ENCODE measurements at regions not wholly inside any gene's neighbourhood (a gene's known extent, or its start where the extent isn't known, plus 50 kb on each side); places are given as distances from the start of the nearest gene placed in this dataset.

DNA sequence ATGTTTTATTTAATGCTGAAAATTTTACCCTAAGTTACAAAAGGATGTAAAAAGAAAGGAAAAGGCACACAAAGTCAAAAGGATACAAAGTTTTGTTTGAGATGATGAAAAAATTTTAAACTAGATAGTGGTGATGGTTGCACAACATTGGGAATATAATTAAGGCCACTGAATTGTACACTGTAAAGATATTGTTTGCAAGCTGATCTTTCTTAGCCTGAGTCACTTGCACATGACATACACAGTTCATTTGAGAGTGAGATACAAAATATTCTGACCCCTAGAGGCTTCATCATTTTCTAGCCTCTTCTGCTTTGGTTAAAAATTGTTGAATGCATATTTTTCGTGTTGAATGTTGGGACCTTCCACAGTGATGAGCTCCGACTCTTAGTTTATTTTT is 462.6 kb downstream of the HDGFL1 start:
- Mint-ChIP-seq H3K36me3 (ENCODE audit: low read depth) (no peaks in the 10 kb centered on the region), H3K27ac (ENCODE audit: unreplicated experiment) (no peak overlapping the region), H3K27me3 (ENCODE audit: low read depth) (no peaks in the 10 kb centered on the region), H3K9me3 (peaks cover 5% of the 10 kb centered on the region), H3K4me3 (no peak overlapping the region), H3K4me1 (peaks cover 20% of the 10 kb centered on the region)
- DNase-seq (ENCODE audit: low read depth, low spot score), result no peak
- TF ChIP-seq, protein P1, sequence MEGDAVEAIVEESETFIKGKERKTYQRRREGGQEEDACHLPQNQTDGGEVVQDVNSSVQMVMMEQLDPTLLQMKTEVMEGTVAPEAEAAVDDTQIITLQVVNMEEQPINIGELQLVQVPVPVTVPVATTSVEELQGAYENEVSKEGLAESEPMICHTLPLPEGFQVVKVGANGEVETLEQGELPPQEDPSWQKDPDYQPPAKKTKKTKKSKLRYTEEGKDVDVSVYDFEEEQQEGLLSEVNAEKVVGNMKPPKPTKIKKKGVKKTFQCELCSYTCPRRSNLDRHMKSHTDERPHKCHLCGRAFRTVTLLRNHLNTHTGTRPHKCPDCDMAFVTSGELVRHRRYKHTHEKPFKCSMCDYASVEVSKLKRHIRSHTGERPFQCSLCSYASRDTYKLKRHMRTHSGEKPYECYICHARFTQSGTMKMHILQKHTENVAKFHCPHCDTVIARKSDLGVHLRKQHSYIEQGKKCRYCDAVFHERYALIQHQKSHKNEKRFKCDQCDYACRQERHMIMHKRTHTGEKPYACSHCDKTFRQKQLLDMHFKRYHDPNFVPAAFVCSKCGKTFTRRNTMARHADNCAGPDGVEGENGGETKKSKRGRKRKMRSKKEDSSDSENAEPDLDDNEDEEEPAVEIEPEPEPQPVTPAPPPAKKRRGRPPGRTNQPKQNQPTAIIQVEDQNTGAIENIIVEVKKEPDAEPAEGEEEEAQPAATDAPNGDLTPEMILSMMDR (conservative IDR thresholded peaks at IDR 0.05), result no peak

DNA sequence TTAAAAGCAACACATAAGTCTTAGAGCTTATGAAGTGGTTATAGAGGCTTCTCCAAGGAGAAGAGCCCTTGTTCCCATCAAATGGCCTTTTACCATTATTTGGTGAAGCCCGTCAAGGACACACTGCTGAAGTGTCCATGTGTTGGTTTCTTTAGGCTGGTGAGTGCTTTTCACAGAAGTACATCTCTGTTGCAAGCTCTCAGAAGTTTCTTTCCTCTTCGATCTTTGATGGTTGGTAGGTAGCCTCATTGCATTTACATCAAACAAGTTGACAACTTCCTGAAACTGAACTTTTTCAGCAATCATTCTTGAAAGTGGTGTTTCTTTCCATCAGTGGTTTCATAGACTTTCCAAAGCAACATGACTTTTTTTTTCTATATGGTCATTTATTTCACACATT is 465.6 kb downstream of the HDGFL1 start:
- no peak for DNase-seq (ENCODE audit: low read depth, low spot score)
- no peaks in the 10 kb centered on the region for H3K36me3 Mint-ChIP-seq (ENCODE audit: low read depth)
- no peak overlapping the region for H3K27ac Mint-ChIP-seq (ENCODE audit: unreplicated experiment)
- no peaks in the 10 kb centered on the region for H3K27me3 Mint-ChIP-seq (ENCODE audit: low read depth)
- H3K9me3 Mint-ChIP-seq, result no peaks in the 10 kb centered on the region
- TF ChIP-seq, protein P1 (conservative IDR thresholded peaks at IDR 0.05), result no peak
- H3K4me3 Mint-ChIP-seq, result no peak overlapping the region
- no peaks in the 10 kb centered on the region for H3K4me1 Mint-ChIP-seq

DNA sequence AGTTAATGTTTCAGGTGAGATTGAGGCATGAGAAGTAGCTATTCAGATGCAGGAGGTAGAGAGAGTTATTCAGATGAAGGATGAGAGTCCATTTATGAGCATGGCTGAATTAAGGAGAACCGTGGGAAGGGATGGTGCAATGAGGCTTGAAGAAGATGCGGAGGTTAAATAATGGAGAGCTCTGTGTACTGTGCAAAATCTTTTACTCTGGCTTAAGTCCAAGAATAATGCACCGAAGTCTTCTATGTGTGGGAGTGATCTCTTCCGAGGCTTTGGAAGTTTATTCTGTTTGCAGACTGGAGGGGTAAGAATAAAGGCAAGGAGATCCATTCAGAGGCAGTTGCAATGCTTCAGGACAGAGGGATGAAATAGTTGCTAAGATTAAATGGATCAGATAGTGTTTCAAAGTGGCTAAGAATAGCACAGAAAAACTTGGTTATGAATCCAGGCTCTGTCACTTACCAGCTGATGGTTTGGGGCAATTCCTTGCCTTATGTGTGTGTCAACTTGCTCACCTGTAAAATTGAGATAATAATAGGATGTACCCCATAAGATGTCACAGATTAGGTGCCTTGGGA is 467.1 kb downstream of the HDGFL1 start:
- no peak for DNase-seq (ENCODE audit: low read depth, low spot score)
- TF ChIP-seq, protein P1 (conservative IDR thresholded peaks at IDR 0.05), result no peak
- Mint-ChIP-seq H3K4me3 (no peak overlapping the region), H3K27me3 (ENCODE audit: low read depth) (no peaks in the 10 kb centered on the region), H3K27ac (ENCODE audit: unreplicated experiment) (no peak overlapping the region), H3K36me3 (ENCODE audit: low read depth) (no peaks in the 10 kb centered on the region), H3K4me1 (no peaks in the 10 kb centered on the region), H3K9me3 (no peaks in the 10 kb centered on the region)

DNA sequence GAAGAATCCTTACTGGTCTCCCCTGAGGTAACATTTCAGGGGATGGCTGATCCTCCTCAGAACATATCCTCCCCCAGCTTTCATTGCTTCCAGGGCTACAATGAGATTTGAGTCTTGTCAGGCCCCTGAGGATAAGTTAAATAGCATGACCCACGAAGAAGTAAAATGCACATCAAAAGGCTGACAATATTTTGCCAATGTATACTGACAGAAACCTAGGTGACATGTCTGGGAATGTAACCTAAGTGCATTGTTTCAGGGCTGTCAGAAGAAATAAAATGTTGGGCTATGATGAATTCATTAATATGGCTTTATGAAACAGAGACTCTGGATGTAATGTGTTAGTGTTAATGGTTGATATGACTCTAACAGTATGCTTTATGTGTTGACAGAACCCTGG is 471.5 kb downstream of the HDGFL1 start:
- Mint-ChIP-seq H3K36me3 (ENCODE audit: low read depth) (no peaks in the 10 kb centered on the region), H3K27ac (ENCODE audit: unreplicated experiment) (no peak overlapping the region), H3K4me1 (peaks cover 10% of the 10 kb centered on the region), H3K9me3 (peaks cover 2% of the 10 kb centered on the region), H3K27me3 (ENCODE audit: low read depth) (no peaks in the 10 kb centered on the region), H3K4me3 (no peak overlapping the region)
- TF ChIP-seq, protein P1 (conservative IDR thresholded peaks at IDR 0.05), result no peak
- DNase-seq (ENCODE audit: low read depth, low spot score), result no peak

DNA sequence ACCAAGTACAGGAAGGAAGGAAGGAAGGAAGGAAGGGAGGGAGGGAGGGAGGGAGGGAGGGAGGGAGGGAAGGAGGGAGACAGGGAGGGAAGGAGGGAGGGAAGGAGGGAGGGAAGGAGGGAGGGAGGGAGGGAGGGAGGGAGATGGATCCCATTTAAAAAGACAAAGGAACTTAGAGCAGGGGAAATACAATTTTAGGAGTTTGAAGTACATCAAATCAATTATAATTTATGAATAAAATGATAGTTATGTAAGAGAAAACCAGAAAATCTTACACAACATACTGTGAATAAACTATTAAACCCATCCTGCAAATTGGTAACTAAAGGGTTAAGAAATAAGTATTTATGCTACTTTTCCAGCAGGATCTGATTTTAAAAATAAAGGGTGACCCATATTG is 475.9 kb downstream of the HDGFL1 start:
- Mint-ChIP-seq H3K27me3 (ENCODE audit: low read depth) (no peaks in the 10 kb centered on the region), H3K4me1 (peaks cover 10% of the 10 kb centered on the region), H3K9me3 (peaks cover 2% of the 10 kb centered on the region), H3K27ac (ENCODE audit: unreplicated experiment) (no peak overlapping the region), H3K36me3 (ENCODE audit: low read depth) (no peaks in the 10 kb centered on the region), H3K4me3 (no peak overlapping the region)
- TF ChIP-seq, protein P1 (conservative IDR thresholded peaks at IDR 0.05), result no peak
- no peak for DNase-seq (ENCODE audit: low read depth, low spot score)
